Testis (tissue), 2 donors: ENCODE measurements at regions not wholly inside any gene's neighbourhood (a gene's known extent, or its start where the extent isn't known, plus 50 kb on each side); places are given as distances from the start of the nearest gene placed in this dataset.

Experiments
- POLR2A ChIP-seq: fragments of 450-650 bp; IDR thresholded peaks from one replicate; pipeline ENCODE4 v1.6.1; 2017; ENCODE audit warnings: antibody characterized with exemption, mild to moderate bottlenecking, moderate library complexity
- TF ChIP-seq, protein P1 (sequence below), 3 experiments: fragments of 450-650 bp in 2 of 3; fragments of 200-600 bp in 1 of 3; sonication (generic) in 1 of 3; IDR thresholded peaks; one replicate each; pipeline ENCODE4 v1.5.1; 2016 to 2019; ENCODE audit warnings: antibody characterized with exemption in 3 of 3, mild to moderate bottlenecking in 2 of 3, moderate library complexity in 1 of 3

DNA sequence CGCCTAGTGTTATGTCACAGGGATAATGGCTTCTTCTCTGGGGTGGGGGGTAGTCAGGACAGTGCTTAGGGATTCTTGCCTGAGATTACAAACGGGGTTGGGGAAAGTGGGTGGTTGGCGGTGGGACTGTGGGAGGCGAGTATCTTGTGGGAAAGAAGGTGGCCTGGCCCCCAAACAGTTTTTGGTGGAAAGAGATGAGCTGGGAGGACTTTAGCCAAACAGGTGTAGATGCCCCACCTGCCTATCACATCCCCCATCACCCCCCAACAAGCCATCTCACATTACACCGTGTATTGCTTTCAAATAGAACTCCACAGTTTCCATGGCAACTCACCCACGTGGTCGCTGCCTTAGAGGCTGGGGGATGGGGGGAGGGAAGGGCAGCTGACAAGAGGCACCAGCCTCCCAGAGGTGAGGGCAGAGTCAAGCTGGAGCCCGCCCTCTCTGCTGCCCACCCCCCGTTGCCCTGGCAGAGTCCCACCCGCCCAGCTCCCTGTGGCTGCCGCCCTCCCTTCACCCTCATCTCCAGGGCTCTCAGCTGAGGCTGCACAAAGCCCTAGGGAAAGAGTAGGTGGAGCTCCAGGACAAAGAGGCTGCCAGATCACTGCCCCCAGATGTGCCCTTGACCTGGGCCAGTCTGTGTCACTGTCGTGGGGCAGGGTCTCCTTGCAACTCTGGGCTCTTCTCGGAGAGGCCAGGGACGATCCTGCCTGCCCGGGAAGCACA, 98.3 kb downstream of the LRRC74A start:
- TF ChIP-seq, protein P1, sequence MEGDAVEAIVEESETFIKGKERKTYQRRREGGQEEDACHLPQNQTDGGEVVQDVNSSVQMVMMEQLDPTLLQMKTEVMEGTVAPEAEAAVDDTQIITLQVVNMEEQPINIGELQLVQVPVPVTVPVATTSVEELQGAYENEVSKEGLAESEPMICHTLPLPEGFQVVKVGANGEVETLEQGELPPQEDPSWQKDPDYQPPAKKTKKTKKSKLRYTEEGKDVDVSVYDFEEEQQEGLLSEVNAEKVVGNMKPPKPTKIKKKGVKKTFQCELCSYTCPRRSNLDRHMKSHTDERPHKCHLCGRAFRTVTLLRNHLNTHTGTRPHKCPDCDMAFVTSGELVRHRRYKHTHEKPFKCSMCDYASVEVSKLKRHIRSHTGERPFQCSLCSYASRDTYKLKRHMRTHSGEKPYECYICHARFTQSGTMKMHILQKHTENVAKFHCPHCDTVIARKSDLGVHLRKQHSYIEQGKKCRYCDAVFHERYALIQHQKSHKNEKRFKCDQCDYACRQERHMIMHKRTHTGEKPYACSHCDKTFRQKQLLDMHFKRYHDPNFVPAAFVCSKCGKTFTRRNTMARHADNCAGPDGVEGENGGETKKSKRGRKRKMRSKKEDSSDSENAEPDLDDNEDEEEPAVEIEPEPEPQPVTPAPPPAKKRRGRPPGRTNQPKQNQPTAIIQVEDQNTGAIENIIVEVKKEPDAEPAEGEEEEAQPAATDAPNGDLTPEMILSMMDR (IDR thresholded peaks at IDR 0.05) = no peak
- no peak for TF ChIP-seq POLR2A
